CD14-positive monocyte (primary cell): ENCODE measurements at regions not wholly inside any gene's neighbourhood (a gene's known extent, or its start where the extent isn't known, plus 50 kb on each side); places are given as distances from the start of the nearest gene placed in this dataset.

Source experiments
- DNase-seq, 3 donors: peaks; one replicate each; pipeline ENCODE4 v3.0.0-alpha.2; 2011 to 2022
- H2AFZ ChIP-seq: 2 replicates; pipeline ENCODE4 v1.6.0; 2012; ENCODE audit warnings: mild to moderate bottlenecking, low read depth, low read length, inconsistent platforms; ENCODE audit not compliant: insufficient read depth, poor library complexity, severe bottlenecking
- H3K27ac ChIP-seq, 2 donors: 1 replicate in 1 of 2; 2 replicates in 1 of 2; pipeline ENCODE4 v1.5.1; 2012 to 2013; ENCODE audit warnings: low read length in 2 of 2, control low read depth in 1 of 2, inconsistent platforms in 1 of 2, low read depth in 1 of 2, mild to moderate bottlenecking in 1 of 2
- H3K27me3 ChIP-seq, 2 donors: one replicate each; pipeline versions ENCODE4 v1.6.0 to v1.6.1; 2011 to 2013; ENCODE audit warnings: low read length in 2 of 2; ENCODE audit not compliant: control insufficient read depth in 2 of 2, insufficient read depth in 2 of 2
- H3K36me3 ChIP-seq, 2 donors: replicated peaks in 1 of 2; 1 replicate in 1 of 2; 2 replicates in 1 of 2; pipeline versions ENCODE4 v1.5.1 to v1.6.1; 2012 to 2013; ENCODE audit warnings: low read length in 2 of 2, control low read depth in 1 of 2, inconsistent platforms in 1 of 2, mild to moderate bottlenecking in 1 of 2; ENCODE audit not compliant: insufficient read depth in 2 of 2, control insufficient read depth in 1 of 2
- H3K4me1 ChIP-seq, 2 donors: 1 replicate in 1 of 2; 2 replicates in 1 of 2; pipeline versions ENCODE4 v1.5.1 to v1.6.1; 2012 to 2013; ENCODE audit warnings: low read length in 2 of 2, control low read depth in 1 of 2, inconsistent platforms in 1 of 2, mild to moderate bottlenecking in 1 of 2, moderate library complexity in 1 of 2; ENCODE audit not compliant: insufficient read depth in 2 of 2, control insufficient read depth in 1 of 2
- H3K4me2 ChIP-seq: replicated peaks from 2 replicates; pipeline ENCODE3; 2012; ENCODE audit warnings: low read length, moderate library complexity, mild to moderate bottlenecking; ENCODE audit not compliant: poor library complexity, severe bottlenecking; ENCODE audit errors: extremely low read depth
- H3K4me3 ChIP-seq, 3 experiments: fragments of 200-600 bp in 1 of 3; sonication (generic) in 1 of 3; replicated peaks in 1 of 3; 1 replicate in 2 of 3; 2 replicates in 1 of 3; pipeline ENCODE4 v1.5.1; 2011 to 2013; ENCODE audit warnings: low read length in 3 of 3, mild to moderate bottlenecking in 3 of 3, control low read depth in 2 of 3, low read depth in 2 of 3, inconsistent platforms in 1 of 3, moderate library complexity in 1 of 3
- H3K79me2 ChIP-seq: 2 replicates; pipeline ENCODE4 v1.6.0; 2012; ENCODE audit warnings: mild to moderate bottlenecking, control low read depth, inconsistent platforms, low read length, moderate library complexity; ENCODE audit not compliant: insufficient read depth
- H3K9ac ChIP-seq: 2 replicates; pipeline ENCODE4 v1.6.0; 2017; ENCODE audit warnings: low read length, mild to moderate bottlenecking; ENCODE audit not compliant: insufficient read depth, poor library complexity, severe bottlenecking
- H3K9me3 ChIP-seq, 2 donors: replicated peaks in 1 of 2; 1 replicate in 1 of 2; 2 replicates in 1 of 2; pipeline versions ENCODE4 v1.5.1 to v1.6.1; 2012 to 2013; ENCODE audit warnings: low read length in 2 of 2, control low read depth in 1 of 2; ENCODE audit not compliant: control insufficient read depth in 1 of 2, insufficient read depth in 1 of 2
- H4K20me1 ChIP-seq: 2 replicates; pipeline ENCODE4 v1.6.0; 2012; ENCODE audit warnings: mild to moderate bottlenecking, low read length, control low read depth, moderate library complexity; ENCODE audit not compliant: insufficient read depth
- H3K27ac Mint-ChIP-seq, 7 donors: one replicate each; pipeline ENCODE4 v1.8.0; 2020; ENCODE audit warnings: mild to moderate bottlenecking in 7 of 7, mixed read lengths in 7 of 7, moderate library complexity in 6 of 7, inconsistent platforms in 2 of 7
- H3K27me3 Mint-ChIP-seq, 3 donors: one replicate each; pipeline ENCODE4 v1.8.0; 2021 to 2022; ENCODE audit warnings: low read depth in 3 of 3, mild to moderate bottlenecking in 3 of 3, mixed read lengths in 3 of 3, moderate library complexity in 3 of 3, inconsistent platforms in 1 of 3
- H3K36me3 Mint-ChIP-seq, 2 donors: one replicate each; pipeline ENCODE4 v1.8.0; 2020; ENCODE audit warnings: mixed read lengths in 2 of 2, inconsistent platforms in 1 of 2, mild to moderate bottlenecking in 1 of 2
- H3K4me1 Mint-ChIP-seq: one replicate; pipeline ENCODE4 v1.8.0; 2020; ENCODE audit warnings: mild to moderate bottlenecking, mixed read lengths
- H3K4me3 Mint-ChIP-seq, 2 donors: one replicate each; pipeline ENCODE4 v1.8.0; 2020; ENCODE audit warnings: mild to moderate bottlenecking in 2 of 2, mixed read lengths in 2 of 2, moderate library complexity in 1 of 2
- H3K9me3 Mint-ChIP-seq, 7 donors: one replicate each; pipeline ENCODE4 v1.8.0; 2020 to 2022; ENCODE audit warnings: mixed read lengths in 7 of 7, mild to moderate bottlenecking in 6 of 7, moderate library complexity in 6 of 7, inconsistent platforms in 2 of 7
- WGBS: methylation state at CpG from one replicate; pipeline ENCODE4 v1.1.5; 2013; ENCODE audit warnings: missing lambda C conversion rate; ENCODE audit not compliant: insufficient coverage; 5-methylcytosine and 5-hydroxymethylcytosine counted together
- intact Hi-C, 2 donors: fragments of 100-400 bp; cut with micrococcal nuclease; formaldehyde crosslinking; loops; one replicate each; pipeline versions ENCODE4 v1.15.0 to v1.15.1; 2023
- TF ChIP-seq, protein P1 (sequence below): fragments of 200-600 bp; IDR thresholded peaks from one replicate; pipeline ENCODE4 v1.8.0; 2022; ENCODE audit warnings: antibody characterized with exemption, mild to moderate bottlenecking

DNA sequence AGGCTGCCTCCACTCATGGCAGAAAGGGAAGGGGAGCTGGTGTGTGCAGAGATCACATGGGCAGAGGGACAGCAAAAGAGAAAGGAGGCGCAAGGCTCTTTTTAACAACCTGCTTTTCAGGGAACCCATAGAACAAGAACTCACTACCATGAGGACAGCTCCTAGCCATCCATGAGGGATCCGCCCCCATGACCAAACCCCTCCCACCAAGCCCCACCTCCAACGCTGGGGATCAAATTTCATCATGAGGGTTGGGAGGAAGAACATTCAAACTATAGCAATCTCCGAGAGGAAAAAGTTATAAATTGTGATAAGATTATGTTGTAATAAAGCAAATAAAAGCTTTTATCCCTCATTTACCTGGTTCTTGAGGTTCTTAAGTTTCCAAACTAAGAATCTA, 84.7 kb upstream of the LMCD1 start:
- TF ChIP-seq, protein P1, sequence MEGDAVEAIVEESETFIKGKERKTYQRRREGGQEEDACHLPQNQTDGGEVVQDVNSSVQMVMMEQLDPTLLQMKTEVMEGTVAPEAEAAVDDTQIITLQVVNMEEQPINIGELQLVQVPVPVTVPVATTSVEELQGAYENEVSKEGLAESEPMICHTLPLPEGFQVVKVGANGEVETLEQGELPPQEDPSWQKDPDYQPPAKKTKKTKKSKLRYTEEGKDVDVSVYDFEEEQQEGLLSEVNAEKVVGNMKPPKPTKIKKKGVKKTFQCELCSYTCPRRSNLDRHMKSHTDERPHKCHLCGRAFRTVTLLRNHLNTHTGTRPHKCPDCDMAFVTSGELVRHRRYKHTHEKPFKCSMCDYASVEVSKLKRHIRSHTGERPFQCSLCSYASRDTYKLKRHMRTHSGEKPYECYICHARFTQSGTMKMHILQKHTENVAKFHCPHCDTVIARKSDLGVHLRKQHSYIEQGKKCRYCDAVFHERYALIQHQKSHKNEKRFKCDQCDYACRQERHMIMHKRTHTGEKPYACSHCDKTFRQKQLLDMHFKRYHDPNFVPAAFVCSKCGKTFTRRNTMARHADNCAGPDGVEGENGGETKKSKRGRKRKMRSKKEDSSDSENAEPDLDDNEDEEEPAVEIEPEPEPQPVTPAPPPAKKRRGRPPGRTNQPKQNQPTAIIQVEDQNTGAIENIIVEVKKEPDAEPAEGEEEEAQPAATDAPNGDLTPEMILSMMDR: no peak
- Histone ChIP-seq H4K20me1 (no peaks in the 10 kb centered on the region), H3K27me3 (no peaks in the 10 kb centered on the region), H3K4me1 (no peaks in the 10 kb centered on the region), H3K79me2 (no peaks in the 10 kb centered on the region), H3K4me2 (peak overlapping the region; percentile 42), H3K9me3 (no peaks in the 10 kb centered on the region), H3K27ac (no peak overlapping the region), H3K9ac (no peak overlapping the region), H3K4me3 (peak overlapping the region in 2 of 3 experiments; percentile 24), H3K36me3 (no peaks in the 10 kb centered on the region), H2AFZ (peak overlapping the region; percentile 41)
- intact Hi-C loops: no loop called here
- H3K9me3 Mint-ChIP-seq: peaks cover 0 to 2% (median 0%) of the 10 kb centered on the region in 7 donors
- H3K27ac Mint-ChIP-seq: no peak overlapping the region
- DNase-seq: no peak
- no peaks in the 10 kb centered on the region for H3K36me3 Mint-ChIP-seq
- WGBS: no CpG with 5 or more reads among the region's 4 CpGs
- H3K4me3 Mint-ChIP-seq: peak overlapping the region in 1 of 2 donors; percentile 60
- H3K27me3 Mint-ChIP-seq: peaks cover 0 to 2% (median 0%) of the 10 kb centered on the region in 3 donors
- H3K4me1 Mint-ChIP-seq: peaks cover 5% of the 10 kb centered on the region

DNA sequence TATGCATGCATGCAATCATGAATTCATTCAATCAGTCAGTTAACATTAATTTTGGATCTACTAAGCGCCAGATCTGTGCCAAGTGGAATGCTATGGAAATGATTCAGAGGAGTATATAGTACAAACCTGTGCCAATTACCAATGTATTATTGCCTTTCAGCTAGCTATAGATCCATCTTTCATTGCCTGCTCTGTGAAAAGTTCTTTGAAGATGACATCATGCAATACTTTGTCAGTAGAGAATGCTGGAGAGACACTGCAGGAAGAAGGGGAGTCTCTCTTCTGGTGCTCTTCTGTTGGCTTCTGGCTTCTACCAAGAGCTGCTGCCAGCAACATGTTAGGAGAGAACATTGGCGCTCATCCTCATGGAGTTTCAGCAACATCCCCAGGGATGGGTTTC, 81.0 kb upstream of the LMCD1 start:
- Mint-ChIP-seq H3K27me3 (no peaks in the 10 kb centered on the region), H3K4me1 (peaks cover 2% of the 10 kb centered on the region), H3K27ac (no peak overlapping the region), H3K4me3 (no peak overlapping the region), H3K9me3 (peaks cover 0 to 3% (median 1%) of the 10 kb centered on the region in 7 donors), H3K36me3 (no peaks in the 10 kb centered on the region)
- intact Hi-C loops: no loop called here
- no peak overlapping the region for H3K4me3 ChIP-seq
- DNase-seq: no peak
- H3K4me2 ChIP-seq: no peak overlapping the region
- 100% methylated on average over 1 of the region's 2 CpGs for WGBS
- H3K27me3 ChIP-seq: no peaks in the 10 kb centered on the region
- H2AFZ ChIP-seq: no peak overlapping the region
- no peaks in the 10 kb centered on the region for H3K36me3 ChIP-seq
- TF ChIP-seq, protein P1: no peak
- H4K20me1 ChIP-seq: no peaks in the 10 kb centered on the region
- H3K79me2 ChIP-seq: no peaks in the 10 kb centered on the region
- H3K4me1 ChIP-seq: no peaks in the 10 kb centered on the region
- peaks cover 0 to 6% of the 10 kb centered on the region in 2 donors for H3K9me3 ChIP-seq
- no peak overlapping the region for H3K9ac ChIP-seq
- no peak overlapping the region for H3K27ac ChIP-seq
